GM18867 (cell line): ENCODE measurements at regions not wholly inside any gene's neighbourhood (a gene's known extent, or its start where the extent isn't known, plus 50 kb on each side); places are given as distances from the start of the nearest gene placed in this dataset.
"Not testable (repeated sequence)": the region's sequence is repeated elsewhere in the genome, so short reads cannot be mapped to it uniquely, and the experiment has no call there.

Experiments used
- ATAC-seq: cut with Tn5 transposase; IDR thresholded peaks from one replicate; pipeline ENCODE4 v1.9.1; 2021; ENCODE audit warnings: mild to moderate bottlenecking, moderate library complexity; ENCODE audit not compliant: unreplicated experiment

DNA sequence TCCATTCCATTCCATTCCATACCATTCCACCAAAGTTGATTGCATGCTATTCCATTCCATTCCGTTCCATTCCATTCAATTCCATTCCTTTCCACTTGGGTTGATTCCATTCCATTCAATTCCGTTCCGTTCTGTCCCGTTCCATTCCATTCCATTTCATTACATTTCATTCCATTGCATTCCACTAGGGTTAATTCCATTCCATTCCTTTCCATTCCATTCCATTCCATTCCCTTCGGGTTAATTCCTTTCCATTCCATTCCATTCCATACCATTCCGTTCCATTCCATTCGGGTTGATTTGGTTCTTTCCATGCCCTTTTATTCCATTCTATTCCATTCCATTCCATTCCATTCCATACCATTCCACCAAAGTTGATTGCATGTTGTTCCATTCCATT, 131.9 kb downstream of the CWH43 start:
- not testable (repeated sequence) for ATAC-seq

- peak; percentile 59 for ATAC-seq
Observed at GRCh38 chr4:49118379-49119212, 132.5 kb downstream of the CWH43 start.

GRCh38 chr4:49119345-49119744, 133.3 kb downstream of the CWH43 start:
- ATAC-seq = peak; percentile 2

- ATAC-seq = peak; percentile 16
Observed at GRCh38 chr4:49120042-49120779, 134.1 kb downstream of the CWH43 start.

DNA sequence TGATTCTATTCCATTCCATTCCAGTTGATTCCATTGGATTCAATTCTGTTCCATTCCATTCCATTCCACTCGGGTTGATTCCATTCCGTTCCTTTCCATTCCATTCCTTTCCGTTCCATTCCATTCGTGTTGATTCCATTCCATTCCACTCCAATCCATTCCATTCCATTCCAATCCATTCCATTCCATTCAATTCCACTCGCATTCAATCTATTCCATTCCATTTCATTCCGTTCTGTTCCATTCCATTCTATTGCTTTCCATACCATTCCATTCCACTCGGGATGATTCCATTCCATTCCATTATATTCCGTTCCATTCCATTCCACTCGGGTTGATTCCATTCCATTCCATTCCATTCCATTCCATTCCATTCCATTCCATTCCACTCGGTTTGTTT, 134.7 kb downstream of the CWH43 start:
- ATAC-seq = peak; percentile 40

- peak; percentile 28 for ATAC-seq
Observed at GRCh38 chr4:49126443-49126842, 140.4 kb downstream of the CWH43 start.

- not testable (repeated sequence) for ATAC-seq
Observed at GRCh38 chr4:49126858-49127257, 140.8 kb downstream of the CWH43 start.

- ATAC-seq = not testable (repeated sequence)
Observed at GRCh38 chr4:49129385-49129784, 143.3 kb downstream of the CWH43 start.

DNA sequence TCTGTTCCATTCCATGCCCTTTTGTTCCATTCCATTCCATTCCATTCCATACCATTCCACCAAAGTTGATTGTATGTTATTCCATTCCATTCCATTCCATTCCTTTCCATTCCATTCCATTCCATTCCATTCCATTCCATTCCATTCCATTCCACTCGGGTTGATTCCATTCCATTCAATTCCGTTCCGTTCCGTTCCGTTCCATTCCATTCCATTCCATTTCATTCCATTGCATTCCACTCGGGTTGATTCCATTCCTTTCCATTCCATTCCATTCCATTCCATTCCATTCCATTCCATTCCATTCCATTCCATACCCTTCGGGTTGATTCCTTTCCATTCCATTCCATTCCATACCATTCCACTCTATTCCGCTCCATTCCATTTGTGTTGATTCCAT, 143.8 kb downstream of the CWH43 start:
- ATAC-seq = peak; percentile 39

GRCh38 chr4:49130724-49131123, 144.6 kb downstream of the CWH43 start:
- not testable (repeated sequence) for ATAC-seq

DNA sequence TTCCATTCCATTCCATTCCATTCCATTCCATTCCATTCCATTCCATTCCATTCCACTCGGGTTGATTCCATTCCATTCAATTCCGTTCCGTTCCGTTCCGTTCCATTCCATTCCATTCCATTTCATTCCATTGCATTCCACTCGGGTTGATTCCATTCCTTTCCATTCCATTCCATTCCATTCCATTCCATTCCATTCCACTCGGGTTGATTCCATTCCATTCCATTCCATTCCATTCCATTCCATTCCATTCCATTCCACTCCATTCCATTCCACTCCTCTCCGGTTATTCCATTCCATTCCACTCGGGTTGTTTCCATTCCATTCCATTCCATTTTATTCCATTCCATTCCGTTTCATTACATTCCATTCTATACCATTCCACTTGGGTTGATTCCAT, 151.0 kb downstream of the CWH43 start:
- ATAC-seq = peak; percentile 54

- ATAC-seq = not testable (repeated sequence)
Observed at GRCh38 chr4:49137961-49138360, 151.9 kb downstream of the CWH43 start.

GRCh38 chr4:49138818-49139217, 152.7 kb downstream of the CWH43 start:
- ATAC-seq = not testable (repeated sequence)

GRCh38 chr4:49139513-49139912, 153.4 kb downstream of the CWH43 start:
- ATAC-seq = peak; percentile 47

DNA sequence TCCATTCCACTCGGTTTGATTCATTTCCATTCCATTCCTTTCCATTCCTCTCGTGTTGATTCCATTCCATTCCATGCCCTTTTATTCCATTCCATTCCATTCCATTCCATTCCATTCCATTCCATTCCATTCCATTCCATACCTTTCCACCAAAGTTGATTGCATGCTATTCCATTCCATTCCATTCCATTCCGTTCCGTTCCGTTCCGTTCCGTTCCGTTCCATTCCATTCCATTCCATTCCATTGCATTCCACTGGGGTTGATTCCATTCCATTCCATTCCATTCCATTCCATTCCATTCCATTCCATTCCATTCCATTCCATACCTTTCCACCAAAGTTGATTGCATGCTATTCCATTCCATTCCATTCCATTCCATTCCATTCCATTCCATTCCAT, 154.3 kb downstream of the CWH43 start:
- not testable (repeated sequence) for ATAC-seq

GRCh38 chr4:49141955-49142354, 155.9 kb downstream of the CWH43 start:
- peak; percentile 34 for ATAC-seq

GRCh38 chr4:49147143-49147542, 161.1 kb downstream of the CWH43 start:
- peak; percentile 55 for ATAC-seq

DNA sequence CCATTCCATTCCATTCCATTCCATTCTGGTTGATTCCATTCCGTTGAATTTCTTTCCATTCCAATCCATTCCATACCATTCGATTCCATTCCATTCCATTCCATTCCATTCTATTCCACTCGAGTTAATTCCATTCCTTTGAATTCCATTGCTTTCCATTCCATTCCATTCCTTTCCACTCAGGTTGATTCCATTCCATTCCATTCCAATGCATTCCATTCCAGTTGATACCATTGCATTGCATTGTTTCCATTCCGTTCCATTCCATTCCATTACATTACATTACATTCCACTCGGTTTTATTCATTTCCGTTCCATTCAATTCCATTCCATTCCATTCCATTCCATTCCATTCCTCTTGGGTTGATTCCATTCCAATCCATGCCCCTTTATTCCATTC, 161.5 kb downstream of the CWH43 start:
- ATAC-seq = not testable (repeated sequence)

- peak; percentile 76 for ATAC-seq
Observed at GRCh38 chr4:49149006-49149975, 163.2 kb downstream of the CWH43 start.

- not testable (repeated sequence) for ATAC-seq
Observed at GRCh38 chr4:49150351-49151083, 164.4 kb downstream of the CWH43 start.
